ENCODE measurements at regions not wholly inside any gene's neighbourhood (a gene's known extent, or its start where the extent isn't known, plus 50 kb on each side); places are given as distances from the start of the nearest gene placed in this dataset.

- H3K4me3 ChIP-seq: no peak overlapping the region
- WGBS: 96% methylated on average over 2 of the region's 2 CpGs
- intact Hi-C loops (cut with DNase I): no loop called here
- H3K9me3 ChIP-seq: no peaks in the 10 kb centered on the region
- H3K4me1 ChIP-seq (replicated peaks): no peaks in the 10 kb centered on the region
- H3K27me3 ChIP-seq (replicated peaks; ENCODE audit: insufficient read depth): no peaks in the 10 kb centered on the region
- no peak overlapping the region for H3K27ac ChIP-seq
- TF ChIP-seq, protein P1, sequence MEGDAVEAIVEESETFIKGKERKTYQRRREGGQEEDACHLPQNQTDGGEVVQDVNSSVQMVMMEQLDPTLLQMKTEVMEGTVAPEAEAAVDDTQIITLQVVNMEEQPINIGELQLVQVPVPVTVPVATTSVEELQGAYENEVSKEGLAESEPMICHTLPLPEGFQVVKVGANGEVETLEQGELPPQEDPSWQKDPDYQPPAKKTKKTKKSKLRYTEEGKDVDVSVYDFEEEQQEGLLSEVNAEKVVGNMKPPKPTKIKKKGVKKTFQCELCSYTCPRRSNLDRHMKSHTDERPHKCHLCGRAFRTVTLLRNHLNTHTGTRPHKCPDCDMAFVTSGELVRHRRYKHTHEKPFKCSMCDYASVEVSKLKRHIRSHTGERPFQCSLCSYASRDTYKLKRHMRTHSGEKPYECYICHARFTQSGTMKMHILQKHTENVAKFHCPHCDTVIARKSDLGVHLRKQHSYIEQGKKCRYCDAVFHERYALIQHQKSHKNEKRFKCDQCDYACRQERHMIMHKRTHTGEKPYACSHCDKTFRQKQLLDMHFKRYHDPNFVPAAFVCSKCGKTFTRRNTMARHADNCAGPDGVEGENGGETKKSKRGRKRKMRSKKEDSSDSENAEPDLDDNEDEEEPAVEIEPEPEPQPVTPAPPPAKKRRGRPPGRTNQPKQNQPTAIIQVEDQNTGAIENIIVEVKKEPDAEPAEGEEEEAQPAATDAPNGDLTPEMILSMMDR (IDR thresholded peaks at IDR 0.05): no peak
- TF ChIP-seq POLR2A (IDR thresholded peaks at IDR 0.05) (no peak), POLR2AphosphoS5 (IDR thresholded peaks at IDR 0.05) (no peak)
- no peak for DNase-seq (ENCODE audit: low spot score)
- no peaks in the 10 kb centered on the region for H3K36me3 ChIP-seq
Observed at GRCh38 chr2:217001740-217002139, 141.9 kb upstream of the TNP1 start.

DNA sequence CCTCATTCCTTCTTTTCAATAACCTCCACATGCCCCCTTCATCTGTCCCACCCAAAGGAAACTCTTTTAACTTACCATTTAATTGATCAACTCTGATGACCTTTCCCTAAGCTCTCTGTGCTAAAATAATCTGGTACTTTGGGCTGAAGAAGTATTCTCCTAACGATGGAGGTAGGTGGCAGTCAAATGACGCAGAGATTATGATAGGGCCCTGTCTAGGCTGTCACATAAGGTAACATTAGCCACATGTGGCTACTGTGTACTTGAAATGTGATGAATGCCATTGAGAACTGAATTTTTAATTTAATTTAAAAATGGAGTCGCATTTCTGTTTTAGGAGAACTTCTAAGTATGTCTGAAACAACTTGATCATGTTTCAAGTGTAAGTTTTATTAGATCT is 140.5 kb upstream of the TNP1 start:
- 70% methylated on average over 3 of the region's 3 CpGs for whole genome bisulfite sequencing
- intact Hi-C loops (cut with DNase I): no loop called here
- H3K9me3 ChIP-seq: no peaks in the 10 kb centered on the region
- TF ChIP-seq POLR2A (IDR thresholded peaks at IDR 0.05) (no peak), POLR2AphosphoS5 (IDR thresholded peaks at IDR 0.05) (no peak)
- TF ChIP-seq, protein P1 (IDR thresholded peaks at IDR 0.05): no peak
- no peaks in the 10 kb centered on the region for H3K27me3 ChIP-seq (replicated peaks; ENCODE audit: insufficient read depth)
- no peaks in the 10 kb centered on the region for H3K36me3 ChIP-seq
- H3K27ac ChIP-seq: no peak overlapping the region
- H3K4me3 ChIP-seq: no peak overlapping the region
- H3K4me1 ChIP-seq (replicated peaks): no peaks in the 10 kb centered on the region
- DNase-seq (ENCODE audit: low spot score): no peak

DNA sequence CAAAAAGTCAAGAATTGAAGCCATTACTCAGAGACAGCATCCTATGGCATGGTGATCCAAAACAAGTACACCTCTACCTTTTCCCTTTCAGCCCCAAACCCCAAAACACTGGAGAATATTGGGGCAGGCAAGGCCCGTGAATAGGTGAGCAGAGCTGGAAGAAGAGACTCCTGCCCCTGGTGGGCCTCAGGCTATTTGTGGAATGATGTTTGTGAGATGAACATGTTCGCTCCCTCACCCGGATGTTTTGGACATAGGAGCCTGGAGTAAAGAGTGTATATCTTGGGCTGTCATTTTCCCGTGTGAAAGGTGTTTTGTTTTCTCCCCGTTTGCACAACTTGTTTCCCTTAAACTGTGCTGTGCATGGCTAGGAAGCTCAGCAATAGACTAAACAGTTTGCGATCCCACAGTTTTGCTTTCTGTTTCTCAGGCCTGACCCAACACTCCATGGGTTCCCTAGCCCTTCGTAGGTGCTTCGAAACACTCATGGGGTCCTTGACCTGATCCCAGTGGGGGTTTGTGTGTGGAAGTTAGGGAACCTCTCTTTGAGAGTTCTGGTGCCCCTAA is 136.5 kb upstream of the TNP1 start:
- Histone ChIP-seq H3K27ac (no peak overlapping the region), H3K36me3 (no peaks in the 10 kb centered on the region), H3K4me3 (no peak overlapping the region), H3K9me3 (no peaks in the 10 kb centered on the region), H3K4me1 (replicated peaks) (no peaks in the 10 kb centered on the region), H3K27me3 (replicated peaks; ENCODE audit: insufficient read depth) (no peaks in the 10 kb centered on the region)
- TF ChIP-seq POLR2AphosphoS5 (IDR thresholded peaks at IDR 0.05) (no peak), POLR2A (IDR thresholded peaks at IDR 0.05) (no peak)
- TF ChIP-seq, protein P1 (IDR thresholded peaks at IDR 0.05): no peak
- 79% methylated on average over 8 of the region's 8 CpGs for WGBS
- no peak for DNase-seq (ENCODE audit: low spot score)
- intact Hi-C loops (cut with DNase I): no loop called here

DNA sequence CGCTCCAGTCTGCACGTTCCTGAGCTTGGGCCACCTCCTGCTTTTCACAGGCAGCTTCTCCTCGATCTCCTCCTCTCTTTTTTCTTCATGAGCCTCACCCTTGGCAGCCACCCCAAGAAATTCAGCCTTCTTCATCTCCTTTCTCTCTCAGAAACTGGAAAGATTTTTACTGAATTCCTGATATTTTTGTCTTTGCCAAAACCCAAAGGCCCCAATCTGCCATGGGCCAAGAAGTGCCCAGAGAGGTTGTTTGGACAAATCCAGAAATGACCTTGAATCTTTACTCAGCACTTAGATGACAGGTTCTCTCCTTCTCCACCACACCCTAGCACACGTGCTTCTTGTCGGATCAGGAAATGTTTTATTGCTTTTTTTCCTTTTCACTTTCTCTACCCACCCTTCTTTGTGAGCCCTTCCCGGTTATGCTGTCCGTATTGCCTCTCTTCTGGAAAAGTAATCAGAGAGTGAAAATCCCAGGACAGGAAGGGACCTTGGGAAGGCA is 134.5 kb upstream of the TNP1 start:
- no peaks in the 10 kb centered on the region for H3K9me3 ChIP-seq
- H3K4me3 ChIP-seq: no peak overlapping the region
- no peaks in the 10 kb centered on the region for H3K4me1 ChIP-seq (replicated peaks)
- no peaks in the 10 kb centered on the region for H3K36me3 ChIP-seq
- TF ChIP-seq POLR2AphosphoS5 (IDR thresholded peaks at IDR 0.05): no peak
- TF ChIP-seq, protein P1 (IDR thresholded peaks at IDR 0.05): no peak
- no peak for TF ChIP-seq POLR2A (IDR thresholded peaks at IDR 0.05)
- no peaks in the 10 kb centered on the region for H3K27me3 ChIP-seq (replicated peaks; ENCODE audit: insufficient read depth)
- no peak overlapping the region for H3K27ac ChIP-seq
- WGBS: 55% methylated on average over 7 of the region's 7 CpGs
- intact Hi-C loops (cut with DNase I): no loop called here
- DNase-seq (ENCODE audit: low spot score): no peak

DNA sequence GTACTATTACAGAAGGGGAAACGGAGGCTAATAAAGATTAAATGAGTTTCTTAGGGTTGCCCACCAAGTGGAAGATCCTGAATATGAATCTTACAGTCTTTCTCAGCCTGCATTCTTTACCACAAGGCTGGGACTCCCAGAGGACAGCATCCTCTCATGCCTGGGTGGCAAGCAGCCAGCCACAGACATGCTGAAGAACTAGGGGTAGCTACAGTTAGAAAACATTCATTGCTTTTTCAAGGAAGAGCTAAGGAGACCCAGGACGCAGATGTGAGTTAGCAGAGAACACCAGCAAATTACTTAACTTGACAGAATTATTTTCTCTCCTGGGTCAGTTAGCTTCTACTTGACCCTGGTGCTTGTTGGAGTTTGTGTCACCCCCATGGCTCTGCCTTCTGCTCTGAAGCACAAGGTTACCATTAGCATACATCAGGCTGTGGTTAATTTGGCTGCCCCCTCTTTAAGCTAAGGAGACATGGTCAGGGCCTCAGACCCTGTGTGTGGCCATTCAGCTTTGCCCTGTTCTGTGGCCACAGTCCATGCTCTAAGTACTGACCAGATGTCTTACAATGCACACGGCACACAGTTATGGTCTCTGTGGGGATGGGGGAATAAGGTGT is 132.3 kb upstream of the TNP1 start:
- no peak for DNase-seq (ENCODE audit: low spot score)
- TF ChIP-seq POLR2AphosphoS5 (IDR thresholded peaks at IDR 0.05): no peak
- TF ChIP-seq, protein P1 (IDR thresholded peaks at IDR 0.05): no peak
- TF ChIP-seq POLR2A (IDR thresholded peaks at IDR 0.05): no peak
- Histone ChIP-seq H3K27ac (no peak overlapping the region), H3K36me3 (no peaks in the 10 kb centered on the region), H3K27me3 (replicated peaks; ENCODE audit: insufficient read depth) (no peaks in the 10 kb centered on the region), H3K4me3 (no peak overlapping the region), H3K4me1 (replicated peaks) (no peaks in the 10 kb centered on the region), H3K9me3 (no peaks in the 10 kb centered on the region)
- WGBS: 80% methylated on average over 3 of the region's 3 CpGs
- intact Hi-C loops (cut with DNase I): no loop called here

Measured in prostate gland (tissue), 2 donors.